GM18858 (cell line): ENCODE measurements at regions not wholly inside any gene's neighbourhood (a gene's known extent, or its start where the extent isn't known, plus 50 kb on each side); places are given as distances from the start of the nearest gene placed in this dataset.

Experiments used
- ATAC-seq: cut with Tn5 transposase; IDR thresholded peaks from one replicate; pipeline ENCODE4 v1.9.1; 2021; ENCODE audit not compliant: unreplicated experiment

GRCh38 chr2:8458503-8459459 lies 223.1 kb upstream of the ID2 start:
- ATAC-seq = no peak

DNA sequence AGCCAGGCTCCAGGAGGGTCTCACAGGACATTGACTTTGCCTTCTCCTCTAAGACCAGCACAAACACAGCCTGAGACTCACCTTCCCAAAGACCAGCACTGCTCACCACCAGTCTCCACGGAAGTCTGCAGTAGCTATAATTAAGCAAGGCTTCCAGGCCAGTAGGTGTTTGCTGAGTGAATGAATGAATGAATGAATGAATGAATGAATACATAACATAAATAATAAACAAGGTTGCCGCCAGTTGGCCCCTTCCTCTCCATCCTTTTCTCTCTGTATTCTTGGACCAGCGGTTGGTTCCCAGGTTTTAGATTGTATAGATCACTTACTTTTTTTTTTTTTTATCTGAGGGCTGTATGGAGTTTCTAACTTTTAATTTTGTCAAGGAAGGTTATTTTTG lies 222.4 kb upstream of the ID2 start:
- ATAC-seq = no peak

DNA sequence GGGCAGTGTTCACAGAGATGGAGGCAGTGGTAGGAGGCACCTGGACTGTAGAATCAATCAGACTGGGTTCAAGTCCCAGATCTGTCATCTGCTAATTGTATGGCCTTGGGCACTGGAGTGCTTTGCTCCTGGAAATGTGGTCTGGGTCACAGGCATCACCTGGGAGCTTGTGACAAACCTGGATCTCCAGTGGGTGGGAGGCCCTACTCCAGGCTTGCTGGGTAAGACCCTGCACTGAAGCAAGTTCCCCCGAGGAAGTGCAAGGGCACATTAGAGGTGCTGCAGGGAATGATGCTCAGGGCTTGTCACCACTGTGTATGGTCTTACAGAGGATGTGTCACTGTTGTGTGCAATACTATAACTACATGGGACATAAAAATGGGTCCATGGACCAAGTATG lies 220.5 kb upstream of the ID2 start:
- no peak for ATAC-seq

GRCh38 chr2:8462280-8462679 lies 219.6 kb upstream of the ID2 start:
- ATAC-seq = no peak

- ATAC-seq = no peak
These were observed 218.8 kb upstream of the ID2 start for GRCh38 chr2:8462899-8463648.

DNA sequence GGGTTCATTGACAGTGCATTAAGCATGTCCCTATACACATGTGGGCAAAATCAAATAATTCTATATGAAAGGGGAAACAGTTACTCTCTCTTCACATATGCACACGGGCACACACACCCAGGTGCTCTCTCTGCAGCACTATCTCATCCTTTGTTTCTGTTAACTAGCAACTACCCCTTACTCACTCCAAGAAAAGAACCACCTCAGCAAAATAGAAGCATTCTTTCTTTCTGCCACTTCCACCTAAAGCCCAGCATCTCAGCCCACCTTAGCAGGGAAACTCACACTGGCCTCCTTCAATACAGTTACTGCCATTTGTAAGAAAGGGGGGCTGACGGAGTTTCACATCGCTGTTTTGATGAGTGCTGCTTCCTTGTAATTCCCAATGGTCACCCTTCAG lies 216.3 kb upstream of the ID2 start:
- no peak for ATAC-seq

GRCh38 chr2:8469709-8470493 lies 212.0 kb upstream of the ID2 start:
- ATAC-seq = no peak

GRCh38 chr2:8472545-8473323 lies 209.1 kb upstream of the ID2 start:
- peak; percentile 46 for ATAC-seq

DNA sequence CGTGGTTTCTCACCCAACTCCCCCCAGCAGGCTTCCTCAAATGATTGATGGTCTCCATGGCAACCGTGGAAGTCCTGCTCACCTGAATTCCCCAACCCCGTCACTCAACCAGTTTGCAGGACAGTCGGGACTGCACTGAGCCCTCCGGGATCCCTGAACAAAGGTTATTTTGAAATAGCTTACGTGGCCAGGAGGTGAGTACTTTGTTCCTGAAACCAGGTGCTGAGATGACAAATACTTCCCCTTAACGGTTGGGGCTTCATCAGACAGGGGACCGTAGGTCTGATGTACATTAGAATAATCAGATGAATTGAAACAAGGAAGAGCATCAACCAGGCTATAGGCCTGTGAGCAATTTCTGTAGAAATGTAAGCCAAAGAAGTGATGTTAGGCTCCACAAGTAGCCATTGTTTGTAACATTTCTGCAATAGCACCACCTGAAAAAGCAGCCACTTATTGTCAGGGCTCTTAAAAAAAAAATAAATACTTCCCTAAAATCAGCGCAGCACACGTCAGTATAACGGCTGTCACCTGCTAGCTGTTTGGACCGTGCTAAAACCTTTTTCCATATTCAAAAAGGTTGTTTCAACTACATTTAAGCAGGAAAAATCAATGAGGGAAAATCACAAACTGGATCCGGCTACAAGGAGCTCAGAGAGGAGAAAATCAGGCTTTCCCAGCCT lies 206.4 kb upstream of the ID2 start:
- peak; percentile 51 for ATAC-seq

DNA sequence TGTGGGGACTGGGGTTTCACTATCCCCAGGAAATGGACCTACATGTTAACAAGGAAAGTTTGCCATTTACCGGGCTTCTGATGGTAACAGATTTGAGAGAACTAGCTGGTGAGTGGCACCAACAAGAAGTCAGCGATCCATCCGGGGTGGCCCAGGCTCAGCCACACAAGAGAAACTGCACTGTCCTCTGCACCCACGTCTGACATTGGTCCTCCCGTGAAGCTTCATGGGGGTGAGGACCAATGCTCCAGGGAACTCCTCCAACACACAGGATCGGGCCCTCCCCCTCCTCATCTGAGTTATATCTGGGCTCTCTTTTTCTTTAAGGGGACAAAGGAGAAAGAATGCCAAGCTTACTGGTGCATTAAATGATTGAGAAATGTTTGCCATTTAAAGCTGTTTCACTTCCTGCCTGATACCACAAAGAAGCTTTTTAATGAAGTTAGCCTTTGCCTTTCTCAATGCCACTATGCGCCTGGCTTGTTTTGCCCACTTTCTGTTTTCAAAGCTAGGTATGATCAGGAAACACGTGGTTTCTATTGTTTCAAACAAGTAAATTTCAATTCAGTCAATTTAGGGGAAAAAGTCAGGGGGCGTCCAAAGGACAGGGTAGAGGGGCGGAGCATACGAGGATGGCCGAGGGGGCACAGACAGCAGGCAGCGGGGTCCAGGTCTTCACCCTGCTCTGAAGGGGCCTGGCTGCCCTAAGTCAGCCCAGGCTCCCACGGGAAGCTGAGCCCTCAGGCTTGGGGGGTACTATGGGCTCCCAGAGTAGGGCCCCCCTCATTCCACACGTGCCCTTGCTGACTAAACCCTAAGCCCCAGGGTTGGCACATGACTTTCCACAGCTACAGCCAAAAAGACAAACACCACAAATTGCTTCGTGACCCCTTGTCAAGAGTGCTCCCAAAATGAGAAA lies 204.0 kb upstream of the ID2 start:
- ATAC-seq = peak; percentile 53

GRCh38 chr2:8478471-8478793 lies 203.4 kb upstream of the ID2 start:
- ATAC-seq = no peak

DNA sequence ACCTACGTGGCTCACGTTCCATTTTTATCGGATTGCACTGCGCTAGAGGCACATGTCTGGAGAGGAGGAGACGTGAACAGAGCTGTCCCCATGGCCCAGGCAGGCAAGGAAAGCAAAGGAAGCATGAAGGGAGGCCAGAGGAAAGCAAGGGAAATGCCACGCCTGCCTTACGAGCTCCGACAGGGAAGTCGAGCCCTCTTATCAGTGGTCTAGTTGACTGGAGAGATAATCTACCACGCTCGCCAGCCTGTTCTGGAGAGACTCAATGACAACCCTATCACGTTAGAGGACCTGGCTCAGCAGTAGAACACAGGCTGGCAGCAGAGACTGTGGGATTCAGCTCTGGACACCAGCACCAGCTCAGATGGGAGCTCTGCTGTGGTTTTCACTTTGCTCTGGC lies 202.6 kb upstream of the ID2 start:
- no peak for ATAC-seq

- no peak for ATAC-seq
These were observed 200.9 kb upstream of the ID2 start for GRCh38 chr2:8480915-8481314.

GRCh38 chr2:8481463-8482009 lies 200.3 kb upstream of the ID2 start:
- peak; percentile 46 for ATAC-seq

DNA sequence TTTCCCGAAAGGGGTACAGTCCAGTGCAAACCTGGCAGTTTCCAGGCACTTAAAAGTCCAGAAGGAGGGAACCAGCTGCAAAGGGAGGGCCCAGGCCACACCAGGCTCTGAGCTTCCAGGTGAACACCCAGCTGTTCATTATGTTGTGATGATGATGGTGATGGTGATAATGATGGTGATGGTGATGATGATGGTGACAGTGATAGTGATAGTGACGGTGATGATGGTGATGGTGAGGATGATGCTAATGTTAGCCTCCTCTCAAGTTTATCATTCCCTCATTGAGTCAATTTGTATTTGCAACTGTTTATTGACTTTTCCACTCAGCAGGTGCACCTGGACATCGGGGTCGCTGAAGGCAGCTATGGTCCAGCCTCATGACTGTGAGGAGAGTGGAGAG lies 199.4 kb upstream of the ID2 start:
- no peak for ATAC-seq

- no peak for ATAC-seq
These were observed 197.2 kb upstream of the ID2 start for GRCh38 chr2:8484502-8485283.

DNA sequence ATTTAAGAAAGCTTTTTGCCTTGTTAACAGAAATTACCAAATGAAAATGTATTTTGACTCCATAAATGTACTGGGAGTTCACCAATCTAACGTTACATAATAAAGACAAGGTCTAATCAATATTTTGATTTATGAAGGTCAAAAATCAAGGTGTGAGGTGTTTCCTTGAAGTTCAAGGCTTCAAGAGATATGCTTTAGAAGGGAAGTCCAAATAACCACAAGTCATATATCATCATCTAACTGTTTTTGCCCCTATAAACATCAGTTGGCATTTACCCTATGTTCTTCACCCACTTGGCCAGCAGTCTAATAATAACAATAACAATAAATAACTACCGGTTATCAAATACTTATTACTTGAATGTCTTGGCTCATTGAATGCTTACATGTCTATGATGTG lies 196.1 kb upstream of the ID2 start:
- no peak for ATAC-seq

DNA sequence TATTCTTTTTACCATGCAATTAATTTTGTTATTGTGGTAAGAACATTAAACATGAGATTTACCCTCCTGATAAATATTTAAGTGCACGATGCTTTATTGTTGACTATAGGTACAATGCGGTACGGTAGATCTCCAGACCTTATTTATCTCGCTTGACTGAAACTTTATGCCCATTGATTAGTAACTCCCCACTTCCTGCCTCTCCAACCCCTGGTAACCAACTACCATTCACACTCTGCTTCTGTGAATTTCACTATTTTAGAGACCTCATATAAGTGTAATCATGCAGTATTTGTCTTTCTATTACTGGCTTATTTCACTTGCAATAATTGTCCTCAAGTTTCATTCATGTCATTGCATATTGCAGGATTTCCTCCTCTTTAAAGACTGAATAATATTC lies 195.7 kb upstream of the ID2 start:
- no peak for ATAC-seq
